Activated CD4-positive, alpha-beta memory T cell treated with anti-CD3 and anti-CD28 coated beads, Interleukin-2, amount 10 ng/mL, durations not matched to agents 7 days and 5 days (primary cell): ENCODE measurements at regions not wholly inside any gene's neighbourhood (a gene's known extent, or its start where the extent isn't known, plus 50 kb on each side); places are given as distances from the start of the nearest gene placed in this dataset.

Experiments
- CTCF ChIA-PET: fragments of 350-600 bp; sonication (Branson Sonifier 250); formaldehyde crosslinking; loops from one replicate; lab custom pipeline; 2021; ENCODE audit warnings: antibody characterized with exemption, inconsistent platforms; lab: Charles Lee
- POLR2A ChIA-PET: fragments of 350-600 bp; sonication (Branson Sonifier 250); formaldehyde crosslinking; loops from one replicate; lab custom pipeline; 2021; ENCODE audit warnings: antibody characterized with exemption; lab: Charles Lee
- DNase-seq: peaks from one replicate; pipeline ENCODE4 v3.0.0-alpha.2; 2020
- H3K27ac Mint-ChIP-seq: one replicate; pipeline ENCODE4 v1.8.0; 2021; ENCODE audit warnings: mild to moderate bottlenecking, mixed read lengths
- H3K27me3 Mint-ChIP-seq: one replicate; pipeline ENCODE4 v1.8.0; 2021; ENCODE audit warnings: mixed read lengths
- H3K36me3 Mint-ChIP-seq: one replicate; pipeline ENCODE4 v1.8.0; 2021; ENCODE audit warnings: low read depth, mixed read lengths
- H3K4me1 Mint-ChIP-seq: one replicate; pipeline ENCODE4 v1.8.0; 2021; ENCODE audit warnings: mixed read lengths
- H3K4me3 Mint-ChIP-seq: one replicate; pipeline ENCODE4 v1.8.0; 2021; ENCODE audit warnings: mild to moderate bottlenecking, mixed read lengths
- H3K9me3 Mint-ChIP-seq: one replicate; pipeline ENCODE4 v1.8.0; 2021; ENCODE audit warnings: mixed read lengths

- Mint-ChIP-seq H3K36me3 (no peaks in the 10 kb centered on the region), H3K4me1 (no peaks in the 10 kb centered on the region), H3K9me3 (no peaks in the 10 kb centered on the region), H3K27me3 (peaks cover 4% of the 10 kb centered on the region), H3K27ac (no peak overlapping the region), H3K4me3 (no peak overlapping the region)
- CTCF ChIA-PET: interaction anchor here (0.6 to 1.5 kb wide), 2 partner anchors 15 to 199 kb away, joined by 3 read pairs; no protein-coding TSS in a partner anchor
- POLR2A ChIA-PET: no interaction called here
- no peak for DNase-seq
Observed at GRCh38 chr1:147472966-147473732, 68.2 kb upstream of the BCL9 start.

GRCh38 chr1:147473733-147474049 lies 67.6 kb upstream of the BCL9 start:
- peaks cover 4% of the 10 kb centered on the region for H3K27me3 Mint-ChIP-seq
- no peak overlapping the region for H3K4me3 Mint-ChIP-seq
- no peaks in the 10 kb centered on the region for H3K9me3 Mint-ChIP-seq
- ChIA-PET CTCF (interaction anchor here (1.5 kb wide), 1 partner anchor 200 kb away, joined by 3 read pairs; no protein-coding TSS in a partner anchor), POLR2A (no interaction called here)
- H3K27ac Mint-ChIP-seq: no peak overlapping the region
- DNase-seq: no peak
- no peaks in the 10 kb centered on the region for H3K36me3 Mint-ChIP-seq
- no peaks in the 10 kb centered on the region for H3K4me1 Mint-ChIP-seq

- DNase-seq: no peak
- H3K27ac Mint-ChIP-seq: no peak overlapping the region
- ChIA-PET CTCF (interaction anchor here (1.2 kb wide), 1 partner anchor 19 kb away, joined by 6 read pairs; no protein-coding TSS in a partner anchor), POLR2A (no interaction called here)
- H3K4me3 Mint-ChIP-seq: no peak overlapping the region
- no peaks in the 10 kb centered on the region for H3K4me1 Mint-ChIP-seq
- H3K9me3 Mint-ChIP-seq: no peaks in the 10 kb centered on the region
- no peaks in the 10 kb centered on the region for H3K36me3 Mint-ChIP-seq
- peaks cover 8% of the 10 kb centered on the region for H3K27me3 Mint-ChIP-seq
Observed at GRCh38 chr1:147475488-147475887, 65.8 kb upstream of the BCL9 start.

- no peaks in the 10 kb centered on the region for H3K9me3 Mint-ChIP-seq
- H3K4me1 Mint-ChIP-seq: no peaks in the 10 kb centered on the region
- no peak for DNase-seq
- ChIA-PET POLR2A (no interaction called here), CTCF (no interaction called here)
- H3K27ac Mint-ChIP-seq: no peak overlapping the region
- H3K36me3 Mint-ChIP-seq: no peaks in the 10 kb centered on the region
- peaks cover 13% of the 10 kb centered on the region for H3K27me3 Mint-ChIP-seq
- H3K4me3 Mint-ChIP-seq: no peak overlapping the region
Observed at GRCh38 chr1:147478521-147478920, 62.8 kb upstream of the BCL9 start.

GRCh38 chr1:147479864-147480564 lies 61.3 kb upstream of the BCL9 start:
- no peaks in the 10 kb centered on the region for H3K4me1 Mint-ChIP-seq
- peaks cover 16% of the 10 kb centered on the region for H3K27me3 Mint-ChIP-seq
- ChIA-PET CTCF (no interaction called here), POLR2A (no interaction called here)
- DNase-seq: no peak
- H3K36me3 Mint-ChIP-seq: no peaks in the 10 kb centered on the region
- no peak overlapping the region for H3K4me3 Mint-ChIP-seq
- H3K27ac Mint-ChIP-seq: no peak overlapping the region
- no peaks in the 10 kb centered on the region for H3K9me3 Mint-ChIP-seq

- no peaks in the 10 kb centered on the region for H3K4me1 Mint-ChIP-seq
- CTCF ChIA-PET: no interaction called here
- no peak overlapping the region for H3K4me3 Mint-ChIP-seq
Observed at GRCh38 chr1:147480565-147480935, 60.8 kb upstream of the BCL9 start.

GRCh38 chr1:147486876-147487656 lies 54.2 kb upstream of the BCL9 start:
- Mint-ChIP-seq H3K27ac (no peak overlapping the region), H3K4me1 (no peaks in the 10 kb centered on the region), H3K4me3 (no peak overlapping the region), H3K36me3 (no peaks in the 10 kb centered on the region), H3K9me3 (no peaks in the 10 kb centered on the region), H3K27me3 (peaks cover 17% of the 10 kb centered on the region)
- POLR2A ChIA-PET: no interaction called here
- no peak for DNase-seq
- CTCF ChIA-PET: no interaction called here

More at GRCh38 chr1:147480565-147480935, 60.8 kb upstream of the BCL9 start:
- Mint-ChIP-seq H3K36me3 (no peaks in the 10 kb centered on the region), H3K27ac (no peak overlapping the region), H3K27me3 (peaks cover 17% of the 10 kb centered on the region), H3K9me3 (no peaks in the 10 kb centered on the region)
- DNase-seq: no peak
- POLR2A ChIA-PET: no interaction called here

GRCh38 chr1:147491098-147491497 lies 50.2 kb upstream of the BCL9 start:
- H3K4me1 Mint-ChIP-seq: peaks cover 1% of the 10 kb centered on the region
- no peak overlapping the region for H3K4me3 Mint-ChIP-seq
- no peaks in the 10 kb centered on the region for H3K36me3 Mint-ChIP-seq
- ChIA-PET POLR2A (no interaction called here), CTCF (interaction anchor here (1.8 to 3.5 kb wide), 2 partner anchors 9 to 150 kb away, joined by 5 to 12 read pairs; no protein-coding TSS in a partner anchor)
- peaks cover 6% of the 10 kb centered on the region for H3K27me3 Mint-ChIP-seq
- no peak overlapping the region for H3K27ac Mint-ChIP-seq
- no peak for DNase-seq
- no peaks in the 10 kb centered on the region for H3K9me3 Mint-ChIP-seq
